Right kidney (tissue), 1 donor: ENCODE measurements at regions not wholly inside any gene's neighbourhood (a gene's known extent, or its start where the extent isn't known, plus 50 kb on each side); places are given as distances from the start of the nearest gene placed in this dataset.

Experiments used
- DNase-seq: peaks from one replicate; pipeline ENCODE4 v3.0.0-alpha.2; 2016

DNA sequence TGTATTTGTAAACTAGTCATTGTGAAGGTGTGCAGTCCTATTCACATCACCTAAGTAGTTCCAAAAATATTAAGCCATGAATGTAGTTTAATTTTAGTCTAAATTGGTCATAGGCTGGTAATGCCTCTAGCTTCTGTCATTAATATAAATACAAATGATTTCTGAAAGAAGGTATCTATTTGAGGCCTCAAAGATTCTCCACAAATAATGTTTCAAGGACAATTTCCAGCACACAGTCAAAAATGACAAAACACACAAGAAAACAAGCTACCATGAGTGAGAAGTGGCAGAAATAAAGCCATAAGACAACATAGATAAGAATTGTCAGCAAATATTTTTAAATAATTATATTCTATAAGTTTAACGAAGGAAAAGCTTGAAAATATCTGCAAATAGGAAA is 66.7 kb upstream of the PDK4 start:
- no peak for DNase-seq

DNA sequence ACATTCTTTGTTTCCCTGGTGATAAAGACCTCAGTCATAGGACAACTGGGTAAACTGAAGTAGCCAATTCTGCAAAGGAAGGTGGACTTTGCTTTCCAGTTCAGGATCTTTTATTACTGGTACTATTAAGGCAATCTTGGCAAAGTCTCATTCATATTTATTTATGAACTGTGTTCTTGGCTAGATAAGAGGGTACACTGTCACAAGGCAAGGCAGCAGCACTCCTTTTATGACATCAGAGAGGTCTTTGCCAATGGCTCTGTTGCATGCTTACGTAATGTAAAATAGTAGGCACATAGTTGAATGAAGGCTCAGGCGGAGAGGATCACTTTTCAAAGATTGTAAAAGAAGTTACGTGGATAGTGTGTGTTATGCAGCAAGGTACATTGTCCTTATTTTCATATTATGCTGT is 63.7 kb upstream of the PDK4 start:
- DNase-seq, result no peak

DNA sequence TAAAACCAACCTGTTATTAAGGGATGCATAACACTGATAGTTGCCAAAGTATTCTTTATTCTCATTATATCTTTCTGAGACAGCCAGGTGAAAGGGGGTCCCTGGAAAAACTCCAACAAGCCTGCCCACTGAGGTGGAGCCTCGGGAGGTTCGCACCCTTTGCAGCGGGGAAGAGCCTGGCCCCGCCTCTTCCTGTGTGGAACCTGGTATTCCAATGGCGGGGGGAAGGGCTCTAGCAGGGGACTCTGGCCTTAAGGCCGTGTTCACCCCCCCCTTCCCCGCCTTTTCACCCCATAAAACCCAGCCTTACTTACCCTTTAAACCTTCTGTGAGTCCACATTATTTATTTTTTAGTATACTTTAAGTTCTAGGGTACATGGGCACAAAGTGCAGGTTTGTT is 62.4 kb upstream of the PDK4 start:
- DNase-seq, result no peak

DNA sequence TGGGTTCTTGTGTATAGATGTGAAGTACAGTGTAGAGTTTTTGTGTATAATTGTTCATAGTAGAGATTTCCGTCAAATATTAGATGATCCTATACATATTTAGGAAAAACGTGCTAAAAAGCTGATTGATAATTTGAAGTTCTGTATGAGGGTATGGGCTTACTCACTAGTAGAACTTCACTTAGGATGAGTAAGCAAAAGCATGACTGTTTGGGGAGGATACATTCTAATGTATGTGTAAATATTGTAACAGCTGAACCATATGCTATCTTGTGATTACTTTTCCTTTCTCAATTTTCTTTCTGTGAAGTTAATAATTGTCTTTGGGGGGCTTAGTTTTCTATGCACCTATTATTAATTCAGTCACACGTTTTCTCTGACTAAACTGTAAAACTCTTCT is 53.2 kb upstream of the PDK4 start:
- DNase-seq, result no peak

DNA sequence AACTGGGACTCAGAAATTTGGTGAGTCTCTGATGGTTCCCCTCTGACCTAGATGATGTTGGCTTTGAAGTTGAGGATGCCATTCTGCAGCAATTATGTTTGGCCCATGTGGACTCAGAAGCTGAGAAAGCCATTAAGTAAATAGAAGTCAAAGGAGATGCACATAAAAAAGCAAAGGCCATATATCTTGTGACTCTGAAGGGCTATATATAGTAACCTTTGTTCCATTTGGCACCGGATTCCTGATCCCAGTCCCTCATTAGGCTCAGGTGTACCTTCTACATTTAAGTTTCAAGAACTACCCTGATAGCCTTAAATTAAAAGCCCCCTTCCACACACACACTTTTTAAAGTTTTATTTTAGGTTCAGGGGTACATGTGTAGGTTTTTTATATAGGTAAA is 50.0 kb upstream of the PDK4 start:
- DNase-seq, result no peak
